H1 (cell line): ENCODE measurements at regions not wholly inside any gene's neighbourhood (a gene's known extent, or its start where the extent isn't known, plus 50 kb on each side); places are given as distances from the start of the nearest gene placed in this dataset.

Source experiments
- BRCA1 ChIP-seq: IDR thresholded peaks from 2 replicates; pipeline ENCODE4 v1.6.1; 2012; ENCODE audit warnings: low read depth, low read length, improper control_type of control experiment
- SP1 ChIP-seq: IDR thresholded peaks from 2 replicates; pipeline ENCODE4 v1.6.1; 2011; ENCODE audit warnings: low read depth, low read length
- TCF12 ChIP-seq: IDR thresholded peaks from 2 replicates; pipeline ENCODE4 v1.6.1; 2011; ENCODE audit warnings: low read depth, mild to moderate bottlenecking, low read length
- TEAD4 ChIP-seq: IDR thresholded peaks from 2 replicates; pipeline ENCODE4 v1.6.1; 2012; ENCODE audit warnings: low read depth, low read length, inconsistent platforms, mixed read lengths

- no peak for TF ChIP-seq TCF12
- no peak for TF ChIP-seq TEAD4
- TF ChIP-seq BRCA1, result no peak
- no peak for TF ChIP-seq SP1
Measured at GRCh38 chr3:99472385-99472784, 166.0 kb upstream of the COL8A1 start (continued).
